Colonic mucosa (tissue), 4 donors: ENCODE measurements at regions not wholly inside any gene's neighbourhood (a gene's known extent, or its start where the extent isn't known, plus 50 kb on each side); places are given as distances from the start of the nearest gene placed in this dataset.

Experiments
- DNase-seq: peaks from one replicate; pipeline ENCODE4 v3.0.0-alpha.2; 2020
- H3K27ac ChIP-seq: fragments of 200-600 bp; one replicate; pipeline ENCODE4 v1.8.0; 2021
- H3K27me3 ChIP-seq: fragments of 200-600 bp; one replicate; pipeline ENCODE4 v1.8.0; 2021
- H3K36me3 ChIP-seq: fragments of 200-600 bp; one replicate; pipeline ENCODE4 v1.8.0; 2021
- H3K4me1 ChIP-seq: fragments of 200-600 bp; one replicate; pipeline ENCODE4 v1.8.0; 2021; ENCODE audit warnings: mild to moderate bottlenecking
- H3K4me3 ChIP-seq: fragments of 200-600 bp; one replicate; pipeline ENCODE4 v1.8.0; 2021
- H3K9ac ChIP-seq, 2 donors: one replicate each; pipeline ENCODE4 v1.7.0; 2013; ENCODE audit warnings: control low read depth in 2 of 2, low read depth in 2 of 2, low read length in 2 of 2
- H3K9me3 ChIP-seq: fragments of 200-600 bp; one replicate; pipeline ENCODE4 v1.8.0; 2021
- CTCF ChIP-seq: fragments of 200-600 bp; IDR thresholded peaks from one replicate; pipeline ENCODE4 v1.8.0; 2022; ENCODE audit warnings: antibody characterized with exemption, mild to moderate bottlenecking
- intact Hi-C: fragments of 100-400 bp; cut with DNase I; formaldehyde crosslinking; loops from one replicate; pipeline ENCODE4 v1.14.1; 2022
- donor health status: healthy.
- donor health status: DM: no; HTN: no; CAD: no.
- donor health status: DM: no; HTN: no; CAD: no.

- no peak for DNase-seq
- Histone ChIP-seq H3K27ac (no peak overlapping the region), H3K4me1 (no peaks in the 10 kb centered on the region), H3K36me3 (no peaks in the 10 kb centered on the region), H3K9ac (no peak overlapping the region), H3K4me3 (no peak overlapping the region), H3K9me3 (no peaks in the 10 kb centered on the region), H3K27me3 (no peaks in the 10 kb centered on the region)
- intact Hi-C loops: no loop called here
- no peak for TF ChIP-seq CTCF
Measured at GRCh38 chrX:125895518-125895917, 270.6 kb downstream of the DCAF12L2 start.

GRCh38 chrX:125926295-125926694 is 239.8 kb downstream of the DCAF12L2 start:
- no peak for DNase-seq
- H3K4me1 ChIP-seq: no peaks in the 10 kb centered on the region
- H3K4me3 ChIP-seq: no peak overlapping the region
- H3K9ac ChIP-seq: no peak overlapping the region
- H3K36me3 ChIP-seq: no peaks in the 10 kb centered on the region
- no peak for TF ChIP-seq CTCF
- no peaks in the 10 kb centered on the region for H3K9me3 ChIP-seq
- intact Hi-C loops: no loop called here
- H3K27me3 ChIP-seq: no peaks in the 10 kb centered on the region
- no peak overlapping the region for H3K27ac ChIP-seq

- no peak for DNase-seq
- Histone ChIP-seq H3K4me1 (no peaks in the 10 kb centered on the region), H3K36me3 (no peaks in the 10 kb centered on the region), H3K4me3 (no peak overlapping the region), H3K27ac (no peak overlapping the region), H3K27me3 (no peaks in the 10 kb centered on the region), H3K9ac (no peak overlapping the region), H3K9me3 (no peaks in the 10 kb centered on the region)
- TF ChIP-seq CTCF: no peak
- intact Hi-C loops: no loop called here
Measured at GRCh38 chrX:125940985-125941384, 225.1 kb downstream of the DCAF12L2 start.

GRCh38 chrX:125947501-125947900 is 218.6 kb downstream of the DCAF12L2 start:
- H3K4me3 ChIP-seq: no peak overlapping the region
- no peaks in the 10 kb centered on the region for H3K4me1 ChIP-seq
- intact Hi-C loops: no loop called here
- no peak overlapping the region for H3K27ac ChIP-seq
- H3K36me3 ChIP-seq: no peaks in the 10 kb centered on the region
- no peaks in the 10 kb centered on the region for H3K9me3 ChIP-seq
- TF ChIP-seq CTCF: no peak
- no peak for DNase-seq
- H3K27me3 ChIP-seq: no peaks in the 10 kb centered on the region
- no peak overlapping the region for H3K9ac ChIP-seq

GRCh38 chrX:125952973-125953372 is 213.1 kb downstream of the DCAF12L2 start:
- Histone ChIP-seq H3K9ac (no peak overlapping the region), H3K27ac (no peak overlapping the region), H3K4me1 (no peaks in the 10 kb centered on the region), H3K9me3 (no peaks in the 10 kb centered on the region), H3K36me3 (no peaks in the 10 kb centered on the region), H3K27me3 (no peaks in the 10 kb centered on the region), H3K4me3 (no peak overlapping the region)
- no peak for TF ChIP-seq CTCF
- intact Hi-C loops: no loop called here
- no peak for DNase-seq

GRCh38 chrX:125953814-125954213 is 212.3 kb downstream of the DCAF12L2 start:
- Histone ChIP-seq H3K4me1 (no peaks in the 10 kb centered on the region), H3K4me3 (no peak overlapping the region), H3K36me3 (no peaks in the 10 kb centered on the region), H3K27me3 (no peaks in the 10 kb centered on the region), H3K9me3 (no peaks in the 10 kb centered on the region), H3K27ac (no peak overlapping the region), H3K9ac (no peak overlapping the region)
- intact Hi-C loops: no loop called here
- no peak for DNase-seq
- no peak for TF ChIP-seq CTCF
